ENCODE measurements at regions not wholly inside any gene's neighbourhood (a gene's known extent, or its start where the extent isn't known, plus 50 kb on each side); places are given as distances from the start of the nearest gene placed in this dataset.

- no TSS peak for BruUV-seq (replicated peaks)
- intact Hi-C loops (cut with micrococcal nuclease; ENCODE audit: unreplicated experiment): no loop called here
- TF ChIP-seq EZH2phosphoT487 (IDR thresholded peaks at IDR 0.05; ENCODE audit: borderline replicate concordance, low read depth, low read length): no peak
- TF ChIP-seq CTCF (conservative IDR thresholded peaks at IDR 0.05; ENCODE audit: low read length): no peak
These were observed 720.6 kb downstream of the SEMA5A start for GRCh38 chr5:8825139-8825757.

GRCh38 chr5:8826508-8826907 lies 719.4 kb downstream of the SEMA5A start:
- ChIA-PET POLR2A (no interaction called here), CTCF (ENCODE audit: unreplicated experiment) (no interaction called here)
- no peak overlapping the region for H3K27ac ChIP-seq (ENCODE audit: low read depth, low read length, poor library complexity, severe bottlenecking)
- intact Hi-C loops (cut with micrococcal nuclease; ENCODE audit: unreplicated experiment): no loop called here
- no peak overlapping the region for H2AFZ ChIP-seq (ENCODE audit: low read length)
- H4K20me1 ChIP-seq (ENCODE audit: insufficient read depth, low read length): no peaks in the 10 kb centered on the region
- H3K4me1 ChIP-seq (ENCODE audit: insufficient read depth, low read length, poor library complexity, severe bottlenecking): no peaks in the 10 kb centered on the region
- H3K4me3 ChIP-seq (ENCODE audit: low read depth, low read length, poor library complexity, severe bottlenecking): no peak overlapping the region
- H3K79me2 ChIP-seq (ENCODE audit: insufficient read depth, low read depth, low read length): no peaks in the 10 kb centered on the region
- no peak for DNase-seq (ENCODE audit: low spot score)
- H3K36me3 ChIP-seq (ENCODE audit: insufficient read depth, low read length): no peaks in the 10 kb centered on the region
- no peak overlapping the region for H3K4me2 ChIP-seq (ENCODE audit: low read length)
- H3K9me2 ChIP-seq (ENCODE audit: insufficient read depth, low read length): no peaks in the 10 kb centered on the region
- BruUV-seq (replicated peaks): no TSS peak
- no peaks in the 10 kb centered on the region for H3K9me3 ChIP-seq (ENCODE audit: low read length)
- TF ChIP-seq CTCF (conservative IDR thresholded peaks at IDR 0.05; ENCODE audit: low read length): no peak
- TF ChIP-seq EZH2phosphoT487 (IDR thresholded peaks at IDR 0.05; ENCODE audit: borderline replicate concordance, low read depth, low read length): no peak

More at GRCh38 chr5:8825139-8825757, 720.6 kb downstream of the SEMA5A start:
- no peaks in the 10 kb centered on the region for H3K9me2 ChIP-seq (ENCODE audit: insufficient read depth, low read length)
- no peak overlapping the region for H2AFZ ChIP-seq (ENCODE audit: low read length)
- H3K79me2 ChIP-seq (ENCODE audit: insufficient read depth, low read depth, low read length): no peaks in the 10 kb centered on the region
- no peak overlapping the region for H3K27ac ChIP-seq (ENCODE audit: low read depth, low read length, poor library complexity, severe bottlenecking)
- H3K36me3 ChIP-seq (ENCODE audit: insufficient read depth, low read length): no peaks in the 10 kb centered on the region
- ChIA-PET POLR2A (no interaction called here), CTCF (ENCODE audit: unreplicated experiment) (no interaction called here)
- H3K4me2 ChIP-seq (ENCODE audit: low read length): no peak overlapping the region
- no peak overlapping the region for H3K4me3 ChIP-seq (ENCODE audit: low read depth, low read length, poor library complexity, severe bottlenecking)
- no peaks in the 10 kb centered on the region for H4K20me1 ChIP-seq (ENCODE audit: insufficient read depth, low read length)
- no peaks in the 10 kb centered on the region for H3K4me1 ChIP-seq (ENCODE audit: insufficient read depth, low read length, poor library complexity, severe bottlenecking)
- H3K9me3 ChIP-seq (ENCODE audit: low read length): no peaks in the 10 kb centered on the region
- DNase-seq (ENCODE audit: low spot score): no peak

GRCh38 chr5:8827696-8828095 lies 718.2 kb downstream of the SEMA5A start:
- Histone ChIP-seq H3K4me2 (ENCODE audit: low read length) (no peak overlapping the region), H3K9me2 (ENCODE audit: insufficient read depth, low read length) (no peaks in the 10 kb centered on the region), H2AFZ (ENCODE audit: low read length) (no peak overlapping the region), H3K4me3 (ENCODE audit: low read depth, low read length, poor library complexity, severe bottlenecking) (no peak overlapping the region), H3K27ac (ENCODE audit: low read depth, low read length, poor library complexity, severe bottlenecking) (no peak overlapping the region), H3K9me3 (ENCODE audit: low read length) (no peaks in the 10 kb centered on the region), H3K36me3 (ENCODE audit: insufficient read depth, low read length) (no peaks in the 10 kb centered on the region), H3K79me2 (ENCODE audit: insufficient read depth, low read depth, low read length) (no peaks in the 10 kb centered on the region), H4K20me1 (ENCODE audit: insufficient read depth, low read length) (no peaks in the 10 kb centered on the region), H3K4me1 (ENCODE audit: insufficient read depth, low read length, poor library complexity, severe bottlenecking) (no peaks in the 10 kb centered on the region)
- DNase-seq (ENCODE audit: low spot score): no peak
- intact Hi-C loops (cut with micrococcal nuclease; ENCODE audit: unreplicated experiment): no loop called here
- ChIA-PET POLR2A (no interaction called here), CTCF (ENCODE audit: unreplicated experiment) (no interaction called here)
- TF ChIP-seq CTCF (conservative IDR thresholded peaks at IDR 0.05; ENCODE audit: low read length) (no peak), EZH2phosphoT487 (IDR thresholded peaks at IDR 0.05; ENCODE audit: borderline replicate concordance, low read depth, low read length) (no peak)
- BruUV-seq (replicated peaks): no TSS peak
